ENCODE measurements at regions not wholly inside any gene's neighbourhood (a gene's known extent, or its start where the extent isn't known, plus 50 kb on each side); places are given as distances from the start of the nearest gene placed in this dataset.

- H3K4me3 ChIP-seq (ENCODE audit: low read length): no peak overlapping the region
- no peak for DNase-seq (ENCODE audit: low read depth)
- TF ChIP-seq CTCF (conservative IDR thresholded peaks at IDR 0.05; ENCODE audit: low read depth, low read length): no peak
Observed at GRCh38 chr10:33930079-33930478, 595.6 kb upstream of the NRP1 start.

GRCh38 chr10:33927347-33927746 lies 592.9 kb upstream of the NRP1 start:
- H3K4me3 ChIP-seq (ENCODE audit: low read length): no peak overlapping the region
- peak; percentile 11 for DNase-seq (ENCODE audit: low read depth)
- no peak for TF ChIP-seq CTCF (conservative IDR thresholded peaks at IDR 0.05; ENCODE audit: low read depth, low read length)

GRCh38 chr10:33921970-33922605 lies 587.6 kb upstream of the NRP1 start:
- H3K4me3 ChIP-seq (ENCODE audit: low read length): no peak overlapping the region
- no peak for TF ChIP-seq CTCF (conservative IDR thresholded peaks at IDR 0.05; ENCODE audit: low read depth, low read length)
- DNase-seq (ENCODE audit: low read depth): no peak

GRCh38 chr10:33920351-33920750 lies 585.9 kb upstream of the NRP1 start:
- TF ChIP-seq CTCF (conservative IDR thresholded peaks at IDR 0.05; ENCODE audit: low read depth, low read length): no peak
- DNase-seq (ENCODE audit: low read depth): no peak
- H3K4me3 ChIP-seq (ENCODE audit: low read length): no peak overlapping the region

- H3K4me3 ChIP-seq (ENCODE audit: low read length): no peak overlapping the region
- DNase-seq (ENCODE audit: low read depth): no peak
- no peak for TF ChIP-seq CTCF (conservative IDR thresholded peaks at IDR 0.05; ENCODE audit: low read depth, low read length)
Observed at GRCh38 chr10:33919244-33919643, 584.8 kb upstream of the NRP1 start.

GRCh38 chr10:33917069-33917780 lies 582.8 kb upstream of the NRP1 start:
- DNase-seq (ENCODE audit: low read depth): no peak
- no peak for TF ChIP-seq CTCF (conservative IDR thresholded peaks at IDR 0.05; ENCODE audit: low read depth, low read length)

GRCh38 chr10:33914746-33915145 lies 580.3 kb upstream of the NRP1 start:
- H3K4me3 ChIP-seq (ENCODE audit: low read length): no peak overlapping the region
- no peak for TF ChIP-seq CTCF (conservative IDR thresholded peaks at IDR 0.05; ENCODE audit: low read depth, low read length)
- DNase-seq (ENCODE audit: low read depth): no peak

More at GRCh38 chr10:33917069-33917780, 582.8 kb upstream of the NRP1 start:
- no peak overlapping the region for H3K4me3 ChIP-seq (ENCODE audit: low read length)
